D721Med (cell line): ENCODE measurements at regions not wholly inside any gene's neighbourhood (a gene's known extent, or its start where the extent isn't known, plus 50 kb on each side); places are given as distances from the start of the nearest gene placed in this dataset.

Experiments used
- DNase-seq: peaks from one replicate; pipeline ENCODE4 v3.0.0; 2011; ENCODE audit warnings: low spot score; ENCODE audit not compliant: insufficient read length
- FAIRE-seq: peaks from 2 replicates; lab custom pipeline; 2011; peaks lifted over from hg19 to GRCh38; lab: Jason Lieb, UNC
- CTCF ChIP-seq: IDR thresholded peaks from 2 replicates; pipeline ENCODE4 v1.5.1; 2012; ENCODE audit warnings: mild to moderate bottlenecking, control low read depth; ENCODE audit not compliant: insufficient read depth; ENCODE audit errors: missing control alignments

- TF ChIP-seq CTCF: no peak
- no peak for DNase-seq
- FAIRE-seq: no peak
These were observed 165.8 kb upstream of the MEIS1 start for GRCh38 chr2:66269166-66269565.

- TF ChIP-seq CTCF: no peak
- FAIRE-seq (no peak), DNase-seq (no peak)
These were observed 166.2 kb upstream of the MEIS1 start for GRCh38 chr2:66268756-66269155.

- no peak for TF ChIP-seq CTCF
- FAIRE-seq (no peak), DNase-seq (no peak)
These were observed 170.6 kb upstream of the MEIS1 start for GRCh38 chr2:66264354-66264753.

GRCh38 chr2:66255867-66256266 lies 179.1 kb upstream of the MEIS1 start:
- FAIRE-seq: no peak
- TF ChIP-seq CTCF: no peak

GRCh38 chr2:66255136-66255535 lies 179.8 kb upstream of the MEIS1 start:
- no peak for TF ChIP-seq CTCF
- DNase-seq (no peak), FAIRE-seq (no peak)

More at GRCh38 chr2:66255867-66256266, 179.1 kb upstream of the MEIS1 start:
- DNase-seq: no peak

- FAIRE-seq: no peak
- no peak for DNase-seq
These were observed 181.9 kb upstream of the MEIS1 start for GRCh38 chr2:66253066-66253465.

GRCh38 chr2:66252109-66252508 lies 182.8 kb upstream of the MEIS1 start:
- TF ChIP-seq CTCF: no peak
- FAIRE-seq (no peak), DNase-seq (no peak)

More at GRCh38 chr2:66253066-66253465, 181.9 kb upstream of the MEIS1 start:
- TF ChIP-seq CTCF: no peak
